Lower lobe of right lung (tissue), 2 donors: ENCODE measurements at regions not wholly inside any gene's neighbourhood (a gene's known extent, or its start where the extent isn't known, plus 50 kb on each side); places are given as distances from the start of the nearest gene placed in this dataset.

ENCODE experiments used
- ATAC-seq, 2 donors: fragments of 200-7000 bp; cut with Tn5 transposase; one replicate each; pipeline ENCODE4 v1.9.1; 2020 to 2022; ENCODE audit warnings: mild to moderate bottlenecking in 2 of 2, moderate library complexity in 2 of 2
- DNase-seq: peaks from one replicate; pipeline ENCODE4 v3.0.0-alpha.2; 2020
- H3K27ac ChIP-seq: fragments of 200-600 bp; one replicate; pipeline ENCODE4 v1.8.0; 2022
- H3K27me3 ChIP-seq: fragments of 200-600 bp; one replicate; pipeline ENCODE4 v1.8.0; 2022; ENCODE audit warnings: low read depth
- H3K36me3 ChIP-seq: fragments of 200-600 bp; one replicate; pipeline ENCODE4 v1.8.0; 2022; ENCODE audit warnings: mild to moderate bottlenecking
- H3K4me1 ChIP-seq: fragments of 200-600 bp; one replicate; pipeline ENCODE4 v1.8.0; 2022
- H3K4me3 ChIP-seq: fragments of 200-600 bp; one replicate; pipeline ENCODE4 v1.8.0; 2022; ENCODE audit warnings: mild to moderate bottlenecking
- H3K9me3 ChIP-seq: fragments of 200-600 bp; one replicate; pipeline ENCODE4 v1.8.0; 2022
- intact Hi-C: fragments of 100-400 bp; cut with DNase I; formaldehyde crosslinking; loops from one replicate; pipeline ENCODE4 v1.11.0; 2022
- TF ChIP-seq, protein P1 (sequence below): fragments of 200-600 bp; IDR thresholded peaks from one replicate; pipeline ENCODE4 v1.8.0; 2022; ENCODE audit warnings: antibody characterized with exemption, mild to moderate bottlenecking
- donor health status: DM: no; HTN: yes; CAD: no; lungs with severe emphysema.

DNA sequence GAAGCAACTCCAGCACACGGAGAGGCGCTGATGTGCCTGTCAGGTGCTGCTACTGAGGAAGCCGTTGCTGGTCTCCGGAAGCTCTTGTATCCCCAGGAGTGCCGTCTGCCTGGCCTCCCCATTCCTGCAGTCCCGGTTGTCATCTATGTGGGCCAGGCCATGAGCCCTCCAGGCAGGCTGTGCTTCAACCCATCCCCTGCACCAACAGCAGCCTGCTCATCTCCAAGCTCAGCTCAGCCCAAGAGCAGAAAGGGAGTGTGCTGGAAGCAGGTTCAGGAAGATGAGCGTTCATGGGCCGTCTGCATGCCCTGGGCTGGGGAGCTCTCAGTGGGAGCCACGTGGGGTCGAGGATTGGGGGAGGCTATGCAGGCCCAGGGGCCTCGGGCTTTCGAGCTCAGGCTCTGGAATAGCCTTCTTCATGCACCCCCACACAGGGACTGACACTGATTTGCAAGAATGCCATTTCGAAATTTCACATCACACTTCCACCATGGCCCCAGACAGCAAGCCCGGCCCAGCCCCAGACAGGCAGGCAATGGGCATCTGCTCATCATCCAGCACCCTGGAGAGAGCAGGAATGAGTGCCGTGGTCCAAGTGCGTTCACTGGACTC lies 164.5 kb downstream of the KIF26A start:
- no peaks in the 10 kb centered on the region for H3K9me3 ChIP-seq
- H3K27ac ChIP-seq = no peak overlapping the region
- DNase-seq (no peak), ATAC-seq (no peak)
- peaks cover 3% of the 10 kb centered on the region for H3K4me1 ChIP-seq
- no peak overlapping the region for H3K4me3 ChIP-seq
- intact Hi-C loops = no loop called here
- no peaks in the 10 kb centered on the region for H3K27me3 ChIP-seq
- TF ChIP-seq, protein P1, sequence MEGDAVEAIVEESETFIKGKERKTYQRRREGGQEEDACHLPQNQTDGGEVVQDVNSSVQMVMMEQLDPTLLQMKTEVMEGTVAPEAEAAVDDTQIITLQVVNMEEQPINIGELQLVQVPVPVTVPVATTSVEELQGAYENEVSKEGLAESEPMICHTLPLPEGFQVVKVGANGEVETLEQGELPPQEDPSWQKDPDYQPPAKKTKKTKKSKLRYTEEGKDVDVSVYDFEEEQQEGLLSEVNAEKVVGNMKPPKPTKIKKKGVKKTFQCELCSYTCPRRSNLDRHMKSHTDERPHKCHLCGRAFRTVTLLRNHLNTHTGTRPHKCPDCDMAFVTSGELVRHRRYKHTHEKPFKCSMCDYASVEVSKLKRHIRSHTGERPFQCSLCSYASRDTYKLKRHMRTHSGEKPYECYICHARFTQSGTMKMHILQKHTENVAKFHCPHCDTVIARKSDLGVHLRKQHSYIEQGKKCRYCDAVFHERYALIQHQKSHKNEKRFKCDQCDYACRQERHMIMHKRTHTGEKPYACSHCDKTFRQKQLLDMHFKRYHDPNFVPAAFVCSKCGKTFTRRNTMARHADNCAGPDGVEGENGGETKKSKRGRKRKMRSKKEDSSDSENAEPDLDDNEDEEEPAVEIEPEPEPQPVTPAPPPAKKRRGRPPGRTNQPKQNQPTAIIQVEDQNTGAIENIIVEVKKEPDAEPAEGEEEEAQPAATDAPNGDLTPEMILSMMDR = no peak
- no peaks in the 10 kb centered on the region for H3K36me3 ChIP-seq

DNA sequence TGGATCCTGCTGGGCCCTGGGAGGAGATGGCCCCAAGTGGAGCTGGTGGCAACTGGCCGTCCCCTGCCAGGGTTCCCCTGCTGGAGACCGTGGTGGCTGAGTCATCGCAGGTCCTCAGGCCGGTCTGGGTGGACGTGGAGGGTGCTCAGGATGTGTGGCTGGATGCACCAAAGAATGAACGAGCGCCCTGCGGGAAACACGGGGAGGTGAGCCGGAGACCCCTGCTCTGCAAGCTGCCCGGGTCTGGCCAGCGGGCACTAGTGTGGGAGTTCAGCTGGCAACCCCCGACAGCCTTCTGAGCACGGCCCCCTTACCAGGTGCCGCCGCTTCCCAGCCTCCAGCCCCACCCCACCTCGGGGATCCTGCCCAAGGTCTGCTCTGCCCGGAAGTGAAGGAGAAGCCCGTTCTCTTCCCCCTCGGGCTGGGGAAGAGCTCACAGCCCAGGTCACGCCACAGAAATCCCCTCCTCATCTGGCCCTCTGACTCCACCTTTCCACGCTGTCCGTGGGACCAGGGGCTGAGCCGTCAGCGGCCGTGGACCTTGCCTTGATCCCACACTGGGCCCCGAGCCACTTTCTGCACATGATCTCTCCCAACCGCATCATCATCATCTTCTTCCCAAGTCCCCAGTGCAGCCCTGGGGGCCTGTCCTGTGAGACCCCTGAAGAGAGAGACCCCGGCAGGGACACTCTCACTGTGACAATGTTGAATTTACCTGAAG lies 165.5 kb downstream of the KIF26A start:
- DNase-seq (peak; percentile 34), ATAC-seq (no peak)
- H3K4me3 ChIP-seq = no peak overlapping the region
- peaks cover 3% of the 10 kb centered on the region for H3K4me1 ChIP-seq
- intact Hi-C loops = no loop called here
- TF ChIP-seq, protein P1 = no peak
- no peaks in the 10 kb centered on the region for H3K36me3 ChIP-seq
- H3K9me3 ChIP-seq = no peaks in the 10 kb centered on the region
- no peak overlapping the region for H3K27ac ChIP-seq
- H3K27me3 ChIP-seq = no peaks in the 10 kb centered on the region

DNA sequence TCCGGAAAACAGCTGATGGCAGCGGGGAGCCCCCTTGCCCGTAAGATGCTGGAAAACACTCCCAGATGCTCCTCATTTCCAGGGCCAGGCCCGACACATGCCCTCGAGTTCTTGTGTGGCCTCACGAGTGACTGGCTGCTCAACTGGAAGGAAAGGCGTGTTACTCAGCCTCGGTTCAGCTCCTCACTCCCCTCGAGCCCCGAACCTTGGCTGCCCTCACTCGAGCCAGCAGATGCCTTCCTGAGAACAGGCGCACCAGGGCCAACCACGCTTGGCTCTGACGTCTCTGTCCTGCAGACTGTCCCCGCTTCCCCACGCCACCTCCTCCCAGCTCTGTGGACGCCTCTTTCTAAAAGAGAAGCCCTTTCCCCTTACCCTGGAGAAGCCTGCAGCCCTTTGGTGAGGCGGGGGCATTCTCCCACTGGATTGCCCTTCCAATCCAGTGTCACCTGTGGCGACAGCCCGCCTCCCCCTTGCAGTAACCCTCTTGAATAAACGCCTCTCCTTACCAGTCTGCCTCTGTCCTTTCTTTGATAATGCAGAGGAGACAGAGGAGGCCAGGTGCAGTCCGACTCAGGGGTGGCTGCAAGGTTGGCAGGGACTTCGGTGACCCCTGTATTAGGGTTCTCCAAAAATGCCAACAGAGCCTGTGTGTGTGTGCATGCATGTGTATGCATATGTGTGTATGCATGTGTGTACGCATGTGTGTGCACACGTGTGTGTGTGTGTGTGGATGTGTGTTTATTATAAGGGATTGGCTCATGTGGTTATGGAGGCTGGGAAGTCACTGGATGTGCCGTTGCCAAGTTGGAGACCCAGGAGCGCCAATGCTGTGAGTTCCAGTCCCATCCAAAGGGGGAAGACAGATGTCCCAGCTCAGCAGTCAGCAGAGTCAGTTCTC lies 166.3 kb downstream of the KIF26A start:
- H3K4me1 ChIP-seq = peaks cover 3% of the 10 kb centered on the region
- intact Hi-C loops = no loop called here
- H3K27me3 ChIP-seq = no peaks in the 10 kb centered on the region
- no peak overlapping the region for H3K4me3 ChIP-seq
- H3K27ac ChIP-seq = no peak overlapping the region
- TF ChIP-seq, protein P1 = no peak
- peak; percentile 37 for DNase-seq
- no peaks in the 10 kb centered on the region for H3K36me3 ChIP-seq
- no peaks in the 10 kb centered on the region for H3K9me3 ChIP-seq
- no peak for ATAC-seq

DNA sequence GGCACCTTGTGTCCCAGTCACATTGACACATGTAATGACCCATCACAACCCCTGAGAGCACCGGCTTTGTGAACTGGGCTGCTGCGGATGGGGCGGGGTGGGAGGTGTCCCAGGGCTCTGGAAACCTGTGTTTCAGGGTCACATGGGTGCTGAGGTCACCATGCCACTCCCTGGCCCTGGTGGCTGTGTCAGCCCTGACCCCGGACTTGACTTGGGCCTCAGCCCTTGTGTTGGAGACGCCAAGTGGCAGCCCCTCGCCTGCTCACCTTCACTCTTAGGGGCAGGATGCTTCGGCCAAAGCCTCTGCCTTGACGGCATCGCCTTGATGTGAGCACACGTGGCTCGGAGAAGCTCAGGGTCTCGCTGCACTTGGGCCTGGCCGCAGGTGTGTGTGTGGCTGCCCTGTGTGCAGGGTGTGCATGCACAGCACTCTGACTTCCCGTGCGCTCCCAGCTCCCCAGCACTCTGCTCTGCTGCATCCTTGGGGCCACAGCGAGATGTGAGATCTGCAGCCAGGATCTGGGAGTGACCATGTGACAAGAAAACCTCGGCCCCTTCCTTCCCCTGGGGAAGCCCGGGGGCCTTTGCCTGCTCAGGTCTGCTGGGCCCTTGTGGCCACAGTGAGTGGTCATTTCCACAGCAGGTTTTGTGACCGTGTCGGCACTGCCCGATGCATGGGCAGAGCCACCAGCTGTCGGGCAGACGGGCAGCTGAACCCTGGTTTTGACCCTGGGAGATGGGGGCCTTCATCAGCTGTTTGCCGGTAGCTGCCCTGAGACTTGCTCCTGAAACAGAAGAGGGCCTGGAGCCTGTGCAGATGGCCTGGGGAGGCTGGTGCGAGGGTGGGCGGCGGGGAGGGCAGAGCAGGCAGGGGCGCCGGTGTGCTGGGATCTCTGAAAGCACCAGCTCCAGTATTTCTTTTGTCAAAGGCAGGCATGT lies 167.4 kb downstream of the KIF26A start:
- TF ChIP-seq, protein P1 = no peak
- intact Hi-C loops = no loop called here
- DNase-seq (no peak), ATAC-seq (no peak)
- Histone ChIP-seq H3K36me3 (no peaks in the 10 kb centered on the region), H3K27ac (no peak overlapping the region), H3K27me3 (no peaks in the 10 kb centered on the region), H3K4me1 (no peaks in the 10 kb centered on the region), H3K9me3 (no peaks in the 10 kb centered on the region), H3K4me3 (no peak overlapping the region)
